ENCODE measurements at regions not wholly inside any gene's neighbourhood (a gene's known extent, or its start where the extent isn't known, plus 50 kb on each side); places are given as distances from the start of the nearest gene placed in this dataset.

GRCh38 chr5:19048726-19049125 lies 939.3 kb downstream of the CDH18 start:
- TF ChIP-seq EZH2 (IDR thresholded peaks at IDR 0.05; ENCODE audit: insufficient read depth, poor library complexity, severe bottlenecking) (no peak), EZH2phosphoT487 (IDR thresholded peaks at IDR 0.05; ENCODE audit: insufficient read depth, low read depth) (no peak)
